ENCODE measurements at regions not wholly inside any gene's neighbourhood (a gene's known extent, or its start where the extent isn't known, plus 50 kb on each side); places are given as distances from the start of the nearest gene placed in this dataset.

DNA sequence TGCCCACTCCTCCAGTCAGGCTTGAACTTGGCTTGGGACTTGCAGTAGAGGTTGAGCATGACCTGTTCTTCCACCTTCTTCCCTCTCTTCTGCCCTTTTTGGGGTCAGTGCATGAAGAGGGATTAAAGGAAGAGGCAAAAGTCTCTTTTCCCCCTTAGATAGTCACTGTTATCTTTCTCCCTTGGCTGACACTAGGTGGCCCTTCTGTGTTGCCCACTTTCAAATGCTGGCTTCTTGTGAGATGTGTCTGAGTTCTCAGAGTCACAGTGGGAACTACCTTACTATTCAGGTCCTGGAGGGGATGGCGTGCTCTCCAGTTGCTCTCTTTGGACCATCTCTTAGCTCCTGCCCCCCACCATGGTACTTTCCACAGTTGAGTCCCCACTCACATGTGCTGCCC is 73.6 kb downstream of the GPR65 start:
- TF ChIP-seq, protein P1, sequence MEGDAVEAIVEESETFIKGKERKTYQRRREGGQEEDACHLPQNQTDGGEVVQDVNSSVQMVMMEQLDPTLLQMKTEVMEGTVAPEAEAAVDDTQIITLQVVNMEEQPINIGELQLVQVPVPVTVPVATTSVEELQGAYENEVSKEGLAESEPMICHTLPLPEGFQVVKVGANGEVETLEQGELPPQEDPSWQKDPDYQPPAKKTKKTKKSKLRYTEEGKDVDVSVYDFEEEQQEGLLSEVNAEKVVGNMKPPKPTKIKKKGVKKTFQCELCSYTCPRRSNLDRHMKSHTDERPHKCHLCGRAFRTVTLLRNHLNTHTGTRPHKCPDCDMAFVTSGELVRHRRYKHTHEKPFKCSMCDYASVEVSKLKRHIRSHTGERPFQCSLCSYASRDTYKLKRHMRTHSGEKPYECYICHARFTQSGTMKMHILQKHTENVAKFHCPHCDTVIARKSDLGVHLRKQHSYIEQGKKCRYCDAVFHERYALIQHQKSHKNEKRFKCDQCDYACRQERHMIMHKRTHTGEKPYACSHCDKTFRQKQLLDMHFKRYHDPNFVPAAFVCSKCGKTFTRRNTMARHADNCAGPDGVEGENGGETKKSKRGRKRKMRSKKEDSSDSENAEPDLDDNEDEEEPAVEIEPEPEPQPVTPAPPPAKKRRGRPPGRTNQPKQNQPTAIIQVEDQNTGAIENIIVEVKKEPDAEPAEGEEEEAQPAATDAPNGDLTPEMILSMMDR (conservative IDR thresholded peaks at IDR 0.05; ENCODE audit: low read length) = peak; percentile 54
- no peak for TF ChIP-seq EZH2phosphoT487 (IDR thresholded peaks at IDR 0.05; ENCODE audit: borderline replicate concordance)
